Suprapubic skin (tissue), 3 donors: ENCODE measurements at regions not wholly inside any gene's neighbourhood (a gene's known extent, or its start where the extent isn't known, plus 50 kb on each side); places are given as distances from the start of the nearest gene placed in this dataset.

ENCODE experiments used
- CTCF ChIP-seq, 2 donors: fragments of 200-600 bp in 1 of 2; fragments of 450-650 bp in 1 of 2; sonication (generic) in 1 of 2; IDR thresholded peaks; one replicate each; pipeline ENCODE4 v1.5.1; 2016 to 2019; ENCODE audit warnings: antibody characterized with exemption in 2 of 2, mild to moderate bottlenecking in 1 of 2, moderate library complexity in 1 of 2
- EP300 ChIP-seq: sonication (generic); formaldehyde crosslinking; IDR thresholded peaks from one replicate; pipeline ENCODE4 v1.6.1; 2017; ENCODE audit warnings: antibody characterized with exemption
- POLR2A ChIP-seq, 2 donors: fragments of 450-650 bp; IDR thresholded peaks; one replicate each; pipeline ENCODE4 v1.6.1; 2017; ENCODE audit warnings: antibody characterized with exemption in 2 of 2, mild to moderate bottlenecking in 2 of 2, moderate library complexity in 2 of 2

GRCh38 chr22:45061332-45061731 is 51.5 kb upstream of the PHF21B start:
- TF ChIP-seq CTCF (IDR thresholded peaks at IDR 0.05) (no peak), EP300 (no peak), POLR2A (IDR thresholded peaks at IDR 0.05) (no peak)
